ENCODE measurements at regions not wholly inside any gene's neighbourhood (a gene's known extent, or its start where the extent isn't known, plus 50 kb on each side); places are given as distances from the start of the nearest gene placed in this dataset.

DNA sequence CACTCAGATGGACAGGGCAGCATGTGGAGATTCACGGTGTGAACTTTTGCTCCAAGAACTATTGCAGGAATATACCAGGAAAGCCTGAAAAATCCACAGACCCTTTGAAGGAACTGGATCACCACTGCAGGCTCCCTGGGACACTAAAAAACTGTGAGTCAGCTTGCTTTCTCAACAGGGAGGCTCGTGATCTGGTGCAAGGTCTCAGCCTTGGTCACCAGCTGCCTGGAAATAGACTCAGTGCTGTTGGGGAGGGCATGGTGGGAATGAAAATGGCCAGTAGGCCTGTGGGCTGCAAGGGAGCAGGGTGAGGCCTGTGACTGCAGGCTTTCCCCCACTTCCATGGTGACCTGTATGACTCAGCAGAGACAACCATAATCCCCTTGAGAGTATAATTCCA, 426.4 kb upstream of the RPS6KA3 start:
- no peaks in the 10 kb centered on the region for H3K4me1 ChIP-seq
- H3K27me3 ChIP-seq = peaks cover 0 to 8% (median 0%) of the 10 kb centered on the region in 9 donors
- 52 to 82% (median 75%) methylated on average over 2 of the region's 2 CpGs for WGBS, 4 donors
- intact Hi-C loops (cut with DNase I) = no loop called here
- no peak for TF ChIP-seq POLR2A (IDR thresholded peaks at IDR 0.05)
- TF ChIP-seq, protein P1, sequence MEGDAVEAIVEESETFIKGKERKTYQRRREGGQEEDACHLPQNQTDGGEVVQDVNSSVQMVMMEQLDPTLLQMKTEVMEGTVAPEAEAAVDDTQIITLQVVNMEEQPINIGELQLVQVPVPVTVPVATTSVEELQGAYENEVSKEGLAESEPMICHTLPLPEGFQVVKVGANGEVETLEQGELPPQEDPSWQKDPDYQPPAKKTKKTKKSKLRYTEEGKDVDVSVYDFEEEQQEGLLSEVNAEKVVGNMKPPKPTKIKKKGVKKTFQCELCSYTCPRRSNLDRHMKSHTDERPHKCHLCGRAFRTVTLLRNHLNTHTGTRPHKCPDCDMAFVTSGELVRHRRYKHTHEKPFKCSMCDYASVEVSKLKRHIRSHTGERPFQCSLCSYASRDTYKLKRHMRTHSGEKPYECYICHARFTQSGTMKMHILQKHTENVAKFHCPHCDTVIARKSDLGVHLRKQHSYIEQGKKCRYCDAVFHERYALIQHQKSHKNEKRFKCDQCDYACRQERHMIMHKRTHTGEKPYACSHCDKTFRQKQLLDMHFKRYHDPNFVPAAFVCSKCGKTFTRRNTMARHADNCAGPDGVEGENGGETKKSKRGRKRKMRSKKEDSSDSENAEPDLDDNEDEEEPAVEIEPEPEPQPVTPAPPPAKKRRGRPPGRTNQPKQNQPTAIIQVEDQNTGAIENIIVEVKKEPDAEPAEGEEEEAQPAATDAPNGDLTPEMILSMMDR (IDR thresholded peaks at IDR 0.05) = no peak
- H3K4me3 ChIP-seq = no peak overlapping the region
- peaks cover 0 to 4% (median 0%) of the 10 kb centered on the region in 12 donors for H3K9me3 ChIP-seq
- DNase-seq = no peak
- no peaks in the 10 kb centered on the region for H3K36me3 ChIP-seq
- no peak overlapping the region for H3K27ac ChIP-seq
- no peak for ATAC-seq

DNA sequence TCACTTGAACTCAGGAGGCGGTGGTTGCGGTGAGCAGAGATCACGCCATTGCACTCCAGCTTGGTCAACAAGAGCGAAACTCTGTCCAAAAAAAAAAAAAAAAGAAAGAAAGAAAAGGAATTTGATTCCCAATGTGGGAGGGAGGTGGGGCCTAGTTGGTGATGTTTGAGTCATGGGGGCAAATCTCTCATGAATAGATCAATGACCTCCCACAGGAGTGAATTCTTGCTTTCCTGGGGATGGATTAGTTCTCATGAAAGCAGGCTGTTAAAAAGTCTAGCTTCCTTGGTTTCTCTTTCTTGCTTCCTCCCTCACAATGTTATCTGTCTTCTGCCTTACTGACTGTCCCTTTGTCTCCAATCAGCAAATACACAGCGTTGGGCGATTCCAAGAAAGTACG, 419.5 kb upstream of the RPS6KA3 start:
- TF ChIP-seq POLR2A (IDR thresholded peaks at IDR 0.05) = no peak
- TF ChIP-seq, protein P1 (IDR thresholded peaks at IDR 0.05) = no peak
- intact Hi-C loops (cut with DNase I) = no loop called here
- Histone ChIP-seq H3K27me3 (no peaks in the 10 kb centered on the region), H3K4me1 (no peaks in the 10 kb centered on the region), H3K4me3 (no peak overlapping the region), H3K27ac (no peak overlapping the region), H3K9me3 (no peaks in the 10 kb centered on the region), H3K36me3 (no peaks in the 10 kb centered on the region)
- ATAC-seq (no peak), DNase-seq (no peak)
- WGBS, 4 donors = 85 to 87% (median 85%) methylated on average over 7 of the region's 7 CpGs

DNA sequence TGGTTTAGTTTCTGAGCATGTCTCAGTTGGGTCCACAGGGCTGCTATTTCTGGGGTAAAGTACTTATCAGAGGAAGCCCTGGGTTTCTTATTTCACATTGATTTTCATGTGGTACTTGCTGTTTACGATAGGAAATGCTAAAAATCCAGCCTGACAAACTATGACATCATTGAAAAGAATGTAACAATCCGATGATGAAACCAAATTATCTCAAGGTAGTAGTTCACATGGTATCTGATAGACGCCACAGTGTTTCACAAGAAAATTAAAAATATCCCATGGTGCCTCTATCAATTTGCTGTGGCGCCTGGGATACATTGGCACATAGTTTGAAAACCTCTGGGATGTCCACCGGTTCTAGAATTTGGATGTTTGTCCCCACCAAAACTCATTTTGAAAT, 418.9 kb upstream of the RPS6KA3 start:
- no peak for TF ChIP-seq POLR2A (IDR thresholded peaks at IDR 0.05)
- TF ChIP-seq, protein P1 (IDR thresholded peaks at IDR 0.05) = no peak
- no peaks in the 10 kb centered on the region for H3K9me3 ChIP-seq
- no peaks in the 10 kb centered on the region for H3K36me3 ChIP-seq
- H3K27ac ChIP-seq = no peak overlapping the region
- H3K4me1 ChIP-seq = no peaks in the 10 kb centered on the region
- DNase-seq (no peak), ATAC-seq (no peak)
- 70 to 86% (median 81%) methylated on average over 5 of the region's 5 CpGs for WGBS, 4 donors
- intact Hi-C loops (cut with DNase I) = no loop called here
- no peaks in the 10 kb centered on the region for H3K27me3 ChIP-seq
- no peak overlapping the region for H3K4me3 ChIP-seq

DNA sequence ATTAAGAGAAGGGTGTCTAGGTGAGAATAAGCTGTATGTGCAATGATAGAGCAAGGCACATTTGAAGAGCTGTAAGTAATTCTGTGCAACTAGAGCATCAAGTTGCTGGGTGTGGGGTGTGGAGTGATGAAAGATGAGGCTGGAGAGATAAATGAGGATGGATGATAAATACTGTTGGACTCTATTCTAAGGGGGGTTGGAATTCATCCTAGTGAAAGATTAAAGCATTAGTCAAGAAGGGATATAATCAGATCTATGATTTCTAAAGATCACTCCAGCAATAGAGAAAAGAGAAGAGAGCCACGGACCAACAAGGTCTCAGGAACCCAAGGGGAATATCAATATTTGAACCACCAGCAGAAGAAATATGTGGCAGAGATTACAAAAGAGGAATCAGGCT, 415.0 kb upstream of the RPS6KA3 start:
- Histone ChIP-seq H3K4me1 (no peaks in the 10 kb centered on the region), H3K27me3 (no peaks in the 10 kb centered on the region), H3K27ac (no peak overlapping the region), H3K36me3 (no peaks in the 10 kb centered on the region), H3K9me3 (no peaks in the 10 kb centered on the region), H3K4me3 (no peak overlapping the region)
- ATAC-seq = no peak
- no peak for TF ChIP-seq POLR2A (IDR thresholded peaks at IDR 0.05)
- TF ChIP-seq, protein P1 (IDR thresholded peaks at IDR 0.05) = no peak
- no peak for DNase-seq
- intact Hi-C loops (cut with DNase I) = no loop called here
- 17 to 65% (median 39%) methylated on average over 1 of the region's 1 CpG for WGBS, 4 donors
